H1 (cell line): ENCODE measurements at regions not wholly inside any gene's neighbourhood (a gene's known extent, or its start where the extent isn't known, plus 50 kb on each side); places are given as distances from the start of the nearest gene placed in this dataset.

Experiments
- CTCF ChIA-PET: fragments of 300-600 bp; sonication (Branson Sonifier 250); formaldehyde crosslinking; loops from one replicate; lab custom pipeline; 2021; ENCODE audit not compliant: partially characterized antibody; lab: Charles Lee
- POLR2A ChIA-PET: fragments of 300-600 bp; sonication (Branson Sonifier 250); formaldehyde crosslinking; loops from one replicate; lab custom pipeline; 2021; ENCODE audit warnings: inconsistent platforms; ENCODE audit not compliant: partially characterized antibody; lab: Charles Lee
- DNase-seq, 2 experiments: peaks; one replicate each; pipeline versions ENCODE4 v3.0.0 to v3.0.0-alpha.2; 2010 to 2022; ENCODE audit warnings: low spot score in 2 of 2, low read depth in 1 of 2, mixed read lengths in 1 of 2
- FAIRE-seq: peaks from 2 replicates; lab custom pipeline; 2011; peaks lifted over from hg19 to GRCh38; lab: Jason Lieb, UNC
- H2AFZ ChIP-seq: 2 replicates; pipeline ENCODE4 v1.8.1; 2012; ENCODE audit warnings: low read length, inconsistent platforms
- H2AK5ac ChIP-seq: 2 replicates; pipeline ENCODE4 v1.6.1; 2013; ENCODE audit warnings: low read depth, low read length
- H2BK120ac ChIP-seq: replicated peaks from 2 replicates; pipeline ENCODE3; 2013; ENCODE audit warnings: low read depth, low read length, inconsistent platforms
- H2BK12ac ChIP-seq: 2 replicates; pipeline ENCODE4 v1.6.1; 2013; ENCODE audit warnings: low read depth, low read length
- H2BK15ac ChIP-seq: 2 replicates; pipeline ENCODE4 v1.6.1; 2013; ENCODE audit warnings: low read length
- H2BK20ac ChIP-seq: 2 replicates; pipeline ENCODE4 v1.6.1; 2013; ENCODE audit warnings: low read length
- H2BK5ac ChIP-seq: 2 replicates; pipeline ENCODE4 v1.6.1; 2013; ENCODE audit warnings: low read depth, low read length
- H3K14ac ChIP-seq: 2 replicates; pipeline ENCODE4 v1.6.1; 2013; ENCODE audit warnings: inconsistent platforms; ENCODE audit not compliant: insufficient read length
- H3K18ac ChIP-seq: 2 replicates; pipeline ENCODE4 v1.6.1; 2013; ENCODE audit warnings: low read length; ENCODE audit errors: extremely low read depth
- H3K23ac ChIP-seq: 2 replicates; pipeline ENCODE4 v1.6.1; 2013; ENCODE audit warnings: inconsistent platforms; ENCODE audit not compliant: insufficient read length
- H3K23me2 ChIP-seq: 2 replicates; pipeline ENCODE4 v1.6.1; 2013; ENCODE audit warnings: low read depth, low read length
- H3K27ac ChIP-seq: 2 replicates; pipeline ENCODE4 v1.6.1; 2011; ENCODE audit warnings: low read depth, low read length, inconsistent platforms
- H3K27me3 ChIP-seq, 4 experiments: replicated peaks in 1 of 4; 1 replicate in 1 of 4; 2 replicates in 3 of 4; pipeline versions ENCODE4 v1.6.1 to v1.8.1; 2011 to 2013; ENCODE audit warnings: low read length in 3 of 4, mild to moderate bottlenecking in 3 of 4, inconsistent platforms in 2 of 4, mixed read lengths in 2 of 4, moderate library complexity in 1 of 4; ENCODE audit not compliant: control insufficient read depth in 3 of 4, insufficient read depth in 3 of 4; ENCODE audit errors: extremely low read depth in 1 of 4
- H3K36me3 ChIP-seq, 4 experiments: 2 replicates each; pipeline versions ENCODE4 v1.6.1 to v1.8.1; 2011 to 2013; ENCODE audit warnings: mild to moderate bottlenecking in 4 of 4, low read length in 3 of 4, moderate library complexity in 2 of 4, control low read depth in 1 of 4, inconsistent platforms in 1 of 4; ENCODE audit not compliant: insufficient read depth in 4 of 4, control insufficient read depth in 2 of 4
- H3K4ac ChIP-seq: replicated peaks from 2 replicates; pipeline ENCODE3; 2013; ENCODE audit warnings: low read length, low read depth, mixed read lengths, inconsistent platforms; ENCODE audit not compliant: insufficient read length
- H3K4me1 ChIP-seq, 4 experiments: replicated peaks in 1 of 4; 1 replicate in 1 of 4; 2 replicates in 3 of 4; pipeline versions ENCODE4 v1.6.1 to v1.8.1; 2011 to 2013; ENCODE audit warnings: low read length in 3 of 4, inconsistent platforms in 2 of 4, mixed read lengths in 1 of 4; ENCODE audit not compliant: insufficient read depth in 4 of 4, control insufficient read depth in 3 of 4
- H3K4me2 ChIP-seq, 2 experiments: 2 replicates each; pipeline versions ENCODE4 v1.6.1 to v1.8.1; 2011 to 2013; ENCODE audit warnings: low read depth in 2 of 2, low read length in 2 of 2, control low read depth in 1 of 2, inconsistent platforms in 1 of 2, mild to moderate bottlenecking in 1 of 2; ENCODE audit not compliant: insufficient read depth in 1 of 2
- H3K4me3 ChIP-seq, 4 experiments: fragments of 200-600, 300-600 bp in 1 of 4; sonication (generic), shearing (Covaris generic), sonication (Bioruptor Twin) in 1 of 4; 2 replicates each; pipeline versions ENCODE4 v1.5.1 to v1.8.1; 2011 to 2016; ENCODE audit warnings: low read length in 4 of 4, low read depth in 3 of 4, control low read depth in 2 of 4, inconsistent platforms in 2 of 4, mild to moderate bottlenecking in 2 of 4, mixed read lengths in 1 of 4, moderate library complexity in 1 of 4; ENCODE audit not compliant: insufficient read depth in 2 of 4; ENCODE audit errors: extremely low read depth in 1 of 4
- H3K56ac ChIP-seq: replicated peaks from 2 replicates; pipeline ENCODE3; 2013; ENCODE audit warnings: low read depth, mild to moderate bottlenecking, mixed read lengths, low read length, inconsistent platforms; ENCODE audit not compliant: insufficient read length
- H3K79me1 ChIP-seq: 2 replicates; pipeline ENCODE4 v1.6.1; 2013; ENCODE audit warnings: low read depth, low read length, control low read depth
- H3K79me2 ChIP-seq, 2 experiments: 2 replicates each; pipeline versions ENCODE4 v1.6.1 to v1.8.1; 2012 to 2013; ENCODE audit warnings: low read length in 2 of 2, mild to moderate bottlenecking in 2 of 2, inconsistent platforms in 1 of 2; ENCODE audit not compliant: insufficient read depth in 2 of 2, control insufficient read depth in 1 of 2
- H3K9ac ChIP-seq, 4 experiments: replicated peaks in 1 of 4; 1 replicate in 1 of 4; 2 replicates in 3 of 4; pipeline versions ENCODE4 v1.6.1 to v1.8.1; 2011 to 2013; ENCODE audit warnings: low read depth in 3 of 4, low read length in 3 of 4, control low read depth in 2 of 4, mild to moderate bottlenecking in 2 of 4, moderate library complexity in 2 of 4, inconsistent platforms in 1 of 4; ENCODE audit errors: extremely low read depth in 1 of 4
- H3K9me3 ChIP-seq, 2 experiments: 2 replicates each; pipeline versions ENCODE4 v1.6.1 to v1.8.1; 2012 to 2013; ENCODE audit warnings: mild to moderate bottlenecking in 2 of 2, moderate library complexity in 2 of 2, control low read depth in 1 of 2, inconsistent platforms in 1 of 2, low read depth in 1 of 2, low read length in 1 of 2, mixed read lengths in 1 of 2; ENCODE audit not compliant: insufficient read depth in 2 of 2
- H4K20me1 ChIP-seq, 2 experiments: replicated peaks in 1 of 2; 2 replicates each; pipeline versions ENCODE3 to v1.8.1; 2011 to 2013; ENCODE audit warnings: inconsistent platforms in 2 of 2, low read length in 2 of 2, mild to moderate bottlenecking in 1 of 2; ENCODE audit not compliant: insufficient read depth in 2 of 2, control insufficient read depth in 1 of 2
- H4K5ac ChIP-seq: 2 replicates; pipeline ENCODE4 v1.6.1; 2013; ENCODE audit warnings: low read length, low read depth, mixed read lengths, inconsistent platforms; ENCODE audit not compliant: insufficient read length
- H4K8ac ChIP-seq: 2 replicates; pipeline ENCODE4 v1.8.0; 2013; ENCODE audit warnings: mild to moderate bottlenecking, moderate library complexity, low read length, inconsistent platforms; ENCODE audit not compliant: insufficient read depth; ENCODE audit errors: extremely low read depth
- H4K91ac ChIP-seq: replicated peaks from 2 replicates; pipeline ENCODE3; 2013; ENCODE audit warnings: low read length, mixed read lengths, inconsistent platforms; ENCODE audit not compliant: insufficient read length
- CTBP2 ChIP-seq: IDR thresholded peaks from 2 replicates; pipeline ENCODE4 v1.7.0; 2011; ENCODE audit warnings: borderline replicate concordance, mild to moderate bottlenecking, moderate library complexity, mixed read lengths, low read length; ENCODE audit not compliant: insufficient read depth, insufficient read length
- SIN3A ChIP-seq, 2 experiments: IDR thresholded peaks in 1 of 2; conservative IDR thresholded peaks in 1 of 2; 2 replicates each; pipeline ENCODE4 v1.6.1; 2011 to 2012; ENCODE audit warnings: low read length in 2 of 2, improper control_type of control experiment in 1 of 2, low read depth in 1 of 2, mild to moderate bottlenecking in 1 of 2
- WGBS, 2 experiments: shearing (Covaris generic) in 1 of 2; methylation state at CpG; one replicate each; pipeline versions ENCODE4 v1.1.6 to v1.1.7; 2013 to 2015; ENCODE audit warnings: low lambda C conversion rate in 2 of 2, mixed read lengths in 2 of 2, inconsistent platforms in 1 of 2, low coverage in 1 of 2, missing lambda C conversion rate in 1 of 2; ENCODE audit not compliant: insufficient replicate concordance in 2 of 2, insufficient coverage in 1 of 2, insufficient read length in 1 of 2; ENCODE audit errors: extremely low coverage in 1 of 2, missing lambda C conversion rate in 1 of 2; 5-methylcytosine and 5-hydroxymethylcytosine counted together

DNA sequence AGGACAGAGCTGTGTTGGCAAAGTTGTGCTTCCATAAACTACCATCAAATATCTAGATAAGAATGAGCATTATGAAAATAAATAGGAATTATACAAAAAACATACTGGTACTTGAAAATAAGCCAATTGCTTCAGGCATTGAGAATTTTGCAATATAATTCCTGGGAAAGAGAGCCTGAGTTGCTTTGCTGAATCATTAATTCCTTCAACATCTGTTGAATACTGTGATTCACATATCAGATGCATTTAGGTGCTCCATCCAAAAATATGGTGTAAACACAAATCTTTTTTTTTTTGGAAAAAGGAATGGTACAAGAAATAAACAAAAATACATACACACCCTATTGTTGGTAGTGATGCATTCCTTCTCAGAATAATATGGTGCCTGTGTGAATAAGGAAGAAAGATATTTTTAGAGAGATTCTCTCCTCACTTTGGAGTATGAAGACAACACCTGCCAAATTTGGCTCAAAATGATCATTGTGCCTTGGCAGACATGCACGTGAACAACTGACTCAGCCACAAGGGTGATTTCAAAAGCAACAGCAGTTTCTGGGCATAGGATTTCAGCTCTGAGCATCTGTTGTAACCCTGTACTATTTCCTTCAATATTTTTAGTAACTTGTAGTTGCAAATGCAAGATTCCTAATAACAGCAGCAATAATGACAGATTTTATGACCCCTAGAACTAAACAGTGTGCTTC, 96.7 kb downstream of the CAVIN4 start:
- Histone ChIP-seq H4K20me1 (no peaks in the 10 kb centered on the region), H2AFZ (no peak overlapping the region), H3K27me3 (no peaks in the 10 kb centered on the region), H2AK5ac (no peak overlapping the region), H3K23ac (no peak overlapping the region), H3K4me1 (peaks cover 2 to 18% (median 10%) of the 10 kb centered on the region in 4 experiments; a peak in 5 of 7 replicates), H3K56ac (no peak overlapping the region), H3K4ac (no peak overlapping the region), H2BK20ac (no peak overlapping the region), H3K23me2 (no peaks in the 10 kb centered on the region), H2BK5ac (no peak overlapping the region)
- FAIRE-seq: no peak
- no peak for TF ChIP-seq SIN3A (conservative IDR thresholded peaks at IDR 0.05 in 1 of 2, IDR thresholded peaks at IDR 0.05 in 1 of 2; ENCODE audit: low read depth in 1 of 2, low read length in 2 of 2)
- no peak for TF ChIP-seq CTBP2
- TF ChIP-seq, all 59 proteins: peak for 0
- Histone ChIP-seq H3K79me1 (no peaks in the 10 kb centered on the region), H4K8ac (no peak overlapping the region), H3K4me3 (no peak overlapping the region), H3K27ac (no peak overlapping the region), H3K4me2 (no peak overlapping the region), H2BK12ac (no peak overlapping the region), H3K9me3 (no peaks in the 10 kb centered on the region), H3K79me2 (no peaks in the 10 kb centered on the region), H2BK120ac (no peak overlapping the region), H4K91ac (no peak overlapping the region), H3K9ac (no peak overlapping the region), H3K14ac (no peak overlapping the region), H3K18ac (no peak overlapping the region), H2BK15ac (no peak overlapping the region), H3K36me3 (no peaks in the 10 kb centered on the region), H4K5ac (no peak overlapping the region)
- ChIA-PET CTCF (interaction anchor here (1.5 to 3.4 kb wide), 3 partner anchors 10 to 73 kb away, joined by 4 to 18 read pairs (median 9); no protein-coding TSS in a partner anchor), POLR2A (no interaction called here)
- 90% methylated on average over 1 of the region's 1 CpG; no CpG with 5 or more reads in 1 of the 2 experiments for WGBS, 2 experiments
- no peak for DNase-seq
